GM21381 (cell line): ENCODE measurements at regions not wholly inside any gene's neighbourhood (a gene's known extent, or its start where the extent isn't known, plus 50 kb on each side); places are given as distances from the start of the nearest gene placed in this dataset.

Source experiments
- ATAC-seq: cut with Tn5 transposase; IDR thresholded peaks from one replicate; pipeline ENCODE4 v1.9.1; 2021; ENCODE audit warnings: mild to moderate bottlenecking, moderate library complexity; ENCODE audit not compliant: unreplicated experiment

GRCh38 chr12:13691598-13691997 lies 289.8 kb downstream of the GRIN2B start:
- no peak for ATAC-seq

- ATAC-seq: no peak
Observed at GRCh38 chr12:13687633-13688032, 293.8 kb downstream of the GRIN2B start.

- ATAC-seq: no peak
Observed at GRCh38 chr12:13686260-13686659, 295.1 kb downstream of the GRIN2B start.

DNA sequence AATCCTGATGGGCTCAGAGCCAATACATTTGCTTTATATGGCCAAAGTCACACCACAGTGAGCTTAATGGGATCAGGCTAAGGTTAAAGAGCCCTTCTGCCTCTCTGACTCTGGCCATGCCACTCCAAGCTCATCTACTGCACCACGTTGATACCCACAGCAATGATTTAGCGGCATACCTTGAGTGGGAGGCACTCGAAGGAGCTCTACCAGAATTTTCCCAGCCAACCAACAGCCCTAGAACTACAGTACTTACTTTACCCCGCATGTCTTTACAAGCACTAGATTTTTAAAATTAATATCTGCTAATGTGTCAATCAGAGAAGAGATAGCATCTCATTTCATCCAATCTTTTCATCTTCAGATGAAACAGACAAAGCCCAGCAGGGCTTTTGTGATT lies 300.5 kb downstream of the GRIN2B start:
- no peak for ATAC-seq

DNA sequence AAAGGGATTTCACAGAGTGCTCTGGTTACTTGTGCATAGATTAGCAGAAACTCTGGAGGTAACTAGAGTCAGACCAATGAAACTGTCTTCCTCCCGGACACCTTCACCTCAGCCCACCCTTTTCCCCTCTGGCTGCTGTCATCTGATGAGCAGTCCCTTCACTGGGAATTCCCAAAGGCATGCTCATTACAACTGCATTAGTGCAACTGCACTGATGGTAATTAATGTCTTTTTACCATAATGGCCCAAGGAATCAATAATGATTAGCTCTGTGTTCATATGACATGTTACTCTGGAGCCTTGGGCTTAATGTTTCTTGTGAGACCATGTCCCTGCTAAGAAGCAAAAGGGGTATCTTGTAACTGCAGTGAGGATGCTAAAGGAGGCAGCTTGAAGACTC lies 304.5 kb downstream of the GRIN2B start:
- ATAC-seq: no peak

- ATAC-seq: no peak
Observed at GRCh38 chr12:13670285-13670866, 311.0 kb downstream of the GRIN2B start.

DNA sequence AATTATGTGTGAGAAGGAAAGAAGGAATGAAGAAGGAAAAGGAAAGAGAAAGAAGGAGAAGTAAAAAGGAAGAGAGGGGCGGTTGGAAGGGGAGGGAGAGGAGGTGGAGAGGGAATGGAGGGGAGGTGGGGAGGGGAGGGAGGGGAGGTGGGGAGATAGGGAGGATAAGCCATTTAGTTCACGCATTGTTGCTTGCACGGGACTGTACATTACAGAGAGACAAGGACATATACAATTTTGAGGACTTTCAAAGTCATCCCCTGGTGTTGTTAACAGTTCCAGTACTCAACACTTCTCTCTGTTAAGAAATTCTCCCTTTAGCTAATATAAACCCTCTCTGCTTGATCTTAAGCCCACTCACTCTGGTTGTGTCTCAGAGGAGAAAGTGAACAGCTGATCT lies 312.5 kb downstream of the GRIN2B start:
- ATAC-seq: no peak

DNA sequence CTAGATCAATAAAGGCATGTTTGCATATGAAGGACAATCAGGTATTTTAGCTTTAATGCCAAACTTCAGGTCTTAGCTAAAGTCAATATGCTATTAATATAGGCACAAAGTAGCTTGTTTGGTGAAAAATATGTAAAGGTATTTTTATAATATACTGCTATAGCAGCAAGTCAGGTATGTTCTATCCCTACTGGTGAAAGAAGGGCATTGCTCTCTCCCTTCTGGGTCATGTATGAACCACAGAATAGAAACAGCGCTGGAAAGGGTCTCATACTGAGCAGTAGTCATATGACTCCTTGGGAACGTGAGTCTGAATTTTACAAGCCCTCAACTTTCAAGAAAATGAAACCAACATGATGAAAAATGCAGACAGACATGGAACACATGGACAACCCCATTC lies 314.6 kb downstream of the GRIN2B start:
- ATAC-seq: no peak

DNA sequence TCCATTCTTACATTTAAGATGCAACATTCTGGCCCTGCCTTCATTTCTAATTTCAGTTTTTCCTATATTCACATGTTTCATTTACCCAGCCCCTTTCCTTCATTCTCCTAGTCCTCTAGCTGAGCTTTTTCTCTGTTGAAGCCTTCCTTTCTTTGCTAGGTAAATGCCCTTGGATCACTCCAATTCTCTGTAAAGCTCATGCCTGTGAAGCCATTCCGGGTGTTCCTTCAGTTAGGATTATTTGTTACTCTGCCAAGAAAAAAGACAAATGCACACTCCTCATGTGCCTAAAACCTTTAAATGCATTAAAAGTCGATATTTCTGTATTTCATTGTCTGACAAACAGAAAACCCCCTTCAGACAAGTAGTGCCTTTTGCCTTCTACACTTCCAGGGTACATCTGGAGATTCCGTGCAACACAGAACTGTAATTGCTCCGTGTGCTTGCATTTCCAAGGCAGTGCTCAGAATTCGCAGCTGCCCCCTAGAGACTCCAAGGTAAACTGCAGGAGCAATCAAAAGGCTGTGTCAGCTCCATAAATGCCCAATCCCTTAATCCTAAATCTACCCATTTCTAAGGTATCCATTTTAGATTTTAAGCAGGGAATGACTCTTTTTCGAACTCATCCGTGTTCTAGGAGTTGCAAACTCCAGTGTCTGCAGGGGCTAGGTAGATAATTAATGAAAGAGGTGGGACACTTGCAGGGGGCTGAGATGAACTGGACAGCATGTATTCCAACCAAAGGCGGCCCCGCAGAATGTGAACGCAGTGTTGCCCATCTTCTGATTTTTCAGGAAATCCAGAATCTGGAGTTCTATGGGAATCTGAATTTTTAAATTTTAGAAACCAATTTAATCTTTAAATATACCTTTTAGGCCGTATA lies 320.2 kb downstream of the GRIN2B start:
- no peak for ATAC-seq

DNA sequence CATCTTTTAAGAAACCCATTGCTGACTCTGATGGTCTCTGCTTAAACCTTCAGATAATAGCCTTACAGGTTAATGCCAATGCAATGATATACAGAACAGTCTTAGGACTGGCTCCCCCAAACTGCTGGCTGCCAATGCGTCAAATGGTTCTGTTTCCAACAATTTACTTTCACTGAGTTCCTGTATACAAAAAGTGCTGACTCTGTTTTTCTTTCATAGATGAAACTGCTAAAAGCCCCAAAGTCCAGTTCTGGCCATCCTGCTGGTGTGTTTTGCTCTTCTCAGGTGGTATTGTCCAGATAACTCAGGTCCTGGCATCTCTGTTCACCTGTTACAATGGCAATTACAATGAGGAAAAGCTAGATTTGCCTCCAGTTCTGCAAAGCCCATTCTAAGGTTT lies 326.9 kb downstream of the GRIN2B start:
- no peak for ATAC-seq

DNA sequence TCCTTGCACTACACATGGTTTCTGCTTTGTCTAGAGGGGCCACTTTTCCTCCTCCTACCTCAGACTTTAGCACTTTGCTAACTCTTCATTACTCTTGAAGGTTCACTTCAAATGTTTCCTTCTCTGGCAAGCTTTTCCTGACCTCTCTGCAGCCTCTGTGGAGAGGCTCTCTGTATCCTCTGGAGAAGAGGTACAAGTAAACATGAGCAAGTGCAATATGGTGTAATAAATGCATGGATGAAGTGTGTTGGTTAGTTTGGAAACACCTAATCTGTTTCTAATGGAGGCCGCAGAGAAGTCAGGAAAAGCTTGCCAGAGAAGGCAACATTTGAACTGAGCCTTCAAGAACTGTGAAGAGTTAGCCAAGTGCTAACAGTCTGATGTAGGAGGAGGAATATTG lies 329.3 kb downstream of the GRIN2B start:
- no peak for ATAC-seq

DNA sequence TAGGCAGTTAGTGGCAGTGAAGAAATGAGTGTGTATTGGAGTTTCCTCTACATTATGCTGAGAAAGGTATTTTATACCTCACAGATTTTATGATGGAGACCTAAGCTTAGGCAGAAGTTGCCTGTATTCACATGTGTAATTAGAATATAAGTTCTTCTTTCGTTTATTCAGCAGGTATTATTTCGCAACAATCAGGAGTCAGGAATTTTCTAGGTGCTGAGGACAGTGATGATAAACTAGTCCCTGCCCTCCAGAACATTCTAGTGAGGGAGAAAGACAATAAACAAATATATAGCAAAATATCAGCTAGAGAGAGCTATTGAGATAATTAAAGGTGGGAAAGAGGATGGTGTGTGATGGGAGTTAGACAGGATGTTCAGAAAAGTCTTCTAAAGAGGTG lies 345.7 kb downstream of the GRIN2B start:
- no peak for ATAC-seq

DNA sequence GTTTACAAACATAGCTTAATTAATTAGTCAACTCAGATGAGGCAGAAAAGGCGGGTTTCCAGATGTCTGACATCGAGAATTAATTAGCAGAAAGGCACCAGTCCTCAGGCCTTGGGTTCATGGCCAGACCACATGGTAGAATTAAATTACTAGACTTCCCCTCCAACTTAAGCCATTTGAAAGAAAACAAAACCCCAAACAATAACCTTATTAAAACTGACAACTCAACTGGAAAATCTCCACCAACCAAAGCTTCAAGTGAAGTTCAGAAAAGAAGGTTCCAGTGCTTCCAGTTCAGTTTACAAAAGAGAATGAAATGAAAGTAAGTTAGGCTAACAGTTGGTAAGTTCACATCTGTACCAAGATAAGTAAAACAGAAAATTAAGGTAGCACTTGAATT lies 349.5 kb downstream of the GRIN2B start:
- no peak for ATAC-seq

GRCh38 chr12:13630354-13630753 lies 351.0 kb downstream of the GRIN2B start:
- no peak for ATAC-seq

- ATAC-seq: no peak
Observed at GRCh38 chr12:13628067-13628466, 353.3 kb downstream of the GRIN2B start.

- ATAC-seq: no peak
Observed at GRCh38 chr12:13627536-13627935, 353.9 kb downstream of the GRIN2B start.

DNA sequence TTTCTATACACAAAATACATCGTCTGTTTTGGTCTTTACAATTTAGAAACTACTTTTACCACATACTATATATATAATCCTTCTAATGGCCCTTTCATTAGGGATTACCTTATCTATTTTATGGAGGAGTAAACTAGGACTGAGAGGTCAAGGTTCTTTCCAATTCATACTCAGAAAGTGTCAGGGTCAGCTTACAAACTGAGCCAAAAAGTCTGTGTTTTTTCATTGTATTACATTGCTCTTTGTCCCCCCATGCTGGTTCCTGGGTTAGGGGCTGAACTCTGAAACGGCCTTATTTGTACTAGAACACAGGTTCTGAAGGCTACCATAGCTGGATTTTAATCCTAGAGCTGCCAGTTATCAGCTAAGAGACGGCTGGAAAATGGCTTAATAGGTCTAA lies 368.1 kb downstream of the GRIN2B start:
- ATAC-seq: no peak

GRCh38 chr12:13609894-13610679 lies 371.3 kb downstream of the GRIN2B start:
- no peak for ATAC-seq

- no peak for ATAC-seq
Observed at GRCh38 chr12:13606290-13606689, 375.1 kb downstream of the GRIN2B start.

GRCh38 chr12:13603953-13604352 lies 377.4 kb downstream of the GRIN2B start:
- no peak for ATAC-seq

DNA sequence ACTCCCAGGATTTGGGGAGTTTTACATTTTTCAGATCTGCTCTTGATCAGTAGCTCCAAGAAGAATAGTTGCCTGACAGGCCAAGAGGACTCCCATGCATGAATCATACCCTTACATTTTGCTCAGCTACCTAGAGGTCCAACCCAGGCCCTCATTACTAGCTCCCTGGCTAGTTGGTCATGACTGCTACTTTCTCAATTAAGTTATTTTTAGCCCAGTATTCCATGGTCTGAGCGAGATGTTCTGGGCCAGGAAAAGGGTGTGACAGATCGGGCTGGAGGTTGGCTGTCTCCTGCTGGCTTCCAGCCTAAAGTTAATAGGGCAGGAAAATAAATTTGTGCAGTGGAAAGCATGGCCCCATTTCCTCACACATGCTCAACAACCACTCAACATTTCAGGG lies 379.2 kb downstream of the GRIN2B start:
- ATAC-seq: no peak

DNA sequence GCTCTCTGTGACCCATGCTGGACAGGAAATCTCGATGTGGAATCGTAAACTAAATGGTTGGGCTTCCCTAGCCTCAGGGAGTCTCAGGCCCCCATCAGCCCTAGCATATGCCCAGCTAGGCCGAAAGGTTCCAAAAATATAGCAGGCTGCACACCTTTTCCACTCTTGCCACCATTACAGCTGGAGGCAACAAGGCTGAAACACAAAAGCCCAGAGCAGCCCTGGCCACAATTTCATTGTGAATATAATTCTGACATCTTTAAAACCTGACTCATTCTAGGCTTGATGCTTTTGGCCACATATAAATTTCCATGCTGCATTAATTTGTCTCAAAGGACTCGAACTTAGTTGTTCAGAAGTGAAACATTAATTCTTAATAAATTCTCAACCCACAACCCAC lies 382.2 kb downstream of the GRIN2B start:
- ATAC-seq: no peak
